AG08396 (cell line): ENCODE measurements at regions not wholly inside any gene's neighbourhood (a gene's known extent, or its start where the extent isn't known, plus 50 kb on each side); places are given as distances from the start of the nearest gene placed in this dataset.
A peak's percentile ranks its signal among the peaks of the same experiment; 100 is the strongest.

ENCODE experiments used
- DNase-seq: peaks from one replicate; pipeline ENCODE4 v3.0.0; 2012; ENCODE audit warnings: low spot score, mixed read lengths

- peak; percentile 66 for DNase-seq
Measured at GRCh38 chr2:237171396-237171795, 85.7 kb downstream of the COPS8 start.

GRCh38 chr2:237171881-237172280 is 86.2 kb downstream of the COPS8 start:
- DNase-seq: no peak

- no peak for DNase-seq
Measured at GRCh38 chr2:237177052-237177451, 91.4 kb downstream of the COPS8 start.

GRCh38 chr2:237177986-237178385 is 92.3 kb downstream of the COPS8 start:
- DNase-seq: no peak

GRCh38 chr2:237178396-237178795 is 92.7 kb downstream of the COPS8 start:
- DNase-seq: peak; percentile 51

GRCh38 chr2:237179161-237179560 is 93.5 kb downstream of the COPS8 start:
- no peak for DNase-seq

- DNase-seq: no peak
Measured at GRCh38 chr2:237180187-237180586, 94.5 kb downstream of the COPS8 start.

- no peak for DNase-seq
Measured at GRCh38 chr2:237180987-237181386, 95.3 kb downstream of the COPS8 start.

GRCh38 chr2:237181844-237182243 is 96.2 kb downstream of the COPS8 start:
- DNase-seq: peak; percentile 69

- DNase-seq: no peak
Measured at GRCh38 chr2:237182422-237183123, 96.9 kb downstream of the COPS8 start.

GRCh38 chr2:237184192-237184918 is 98.7 kb downstream of the COPS8 start:
- peak; percentile 68 for DNase-seq

- DNase-seq: no peak
Measured at GRCh38 chr2:237184919-237185552, 99.3 kb downstream of the COPS8 start.

- no peak for DNase-seq
Measured at GRCh38 chr2:237185553-237185925, 99.8 kb downstream of the COPS8 start.

- no peak for DNase-seq
Measured at GRCh38 chr2:237189799-237190198, 104.1 kb downstream of the COPS8 start.

GRCh38 chr2:237190966-237191713 is 105.5 kb downstream of the COPS8 start:
- no peak for DNase-seq

GRCh38 chr2:237191714-237192081 is 106.0 kb downstream of the COPS8 start:
- DNase-seq: no peak

- no peak for DNase-seq
Measured at GRCh38 chr2:237192881-237193280, 107.2 kb downstream of the COPS8 start.

GRCh38 chr2:237193436-237193835 is 107.7 kb downstream of the COPS8 start:
- DNase-seq: no peak

- DNase-seq: no peak
Measured at GRCh38 chr2:237194081-237194480, 108.4 kb downstream of the COPS8 start.

- DNase-seq: no peak
Measured at GRCh38 chr2:237194906-237195305, 109.2 kb downstream of the COPS8 start.

- no peak for DNase-seq
Measured at GRCh38 chr2:237195396-237196120, 109.9 kb downstream of the COPS8 start.

GRCh38 chr2:237196409-237196808 is 110.7 kb downstream of the COPS8 start:
- DNase-seq: no peak
